HG02852 (cell line): ENCODE measurements at regions not wholly inside any gene's neighbourhood (a gene's known extent, or its start where the extent isn't known, plus 50 kb on each side); places are given as distances from the start of the nearest gene placed in this dataset.

Experiments used
- ATAC-seq: cut with Tn5 transposase; IDR thresholded peaks from one replicate; pipeline ENCODE4 v1.9.1; 2021; ENCODE audit warnings: mild to moderate bottlenecking, moderate library complexity; ENCODE audit not compliant: unreplicated experiment

DNA sequence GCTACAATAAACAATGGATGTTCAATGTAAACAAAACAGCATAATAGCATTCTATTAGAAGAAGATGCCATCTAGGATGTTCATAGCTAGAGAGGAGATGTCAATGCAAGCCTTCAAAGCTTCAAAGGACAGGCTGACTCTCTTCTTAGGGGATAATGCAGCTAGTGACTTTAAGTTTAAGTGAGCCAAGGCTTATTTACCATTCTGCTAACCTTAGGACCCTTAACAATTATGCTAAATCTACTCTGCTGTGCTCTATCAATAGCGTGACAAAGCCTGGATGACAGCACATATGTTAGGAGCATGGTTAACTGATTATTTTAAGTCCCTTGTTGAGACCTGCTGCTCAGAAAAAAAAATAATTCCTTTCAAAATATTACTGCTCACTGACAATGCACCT is 106.0 kb upstream of the SSTR1 start:
- no peak for ATAC-seq

DNA sequence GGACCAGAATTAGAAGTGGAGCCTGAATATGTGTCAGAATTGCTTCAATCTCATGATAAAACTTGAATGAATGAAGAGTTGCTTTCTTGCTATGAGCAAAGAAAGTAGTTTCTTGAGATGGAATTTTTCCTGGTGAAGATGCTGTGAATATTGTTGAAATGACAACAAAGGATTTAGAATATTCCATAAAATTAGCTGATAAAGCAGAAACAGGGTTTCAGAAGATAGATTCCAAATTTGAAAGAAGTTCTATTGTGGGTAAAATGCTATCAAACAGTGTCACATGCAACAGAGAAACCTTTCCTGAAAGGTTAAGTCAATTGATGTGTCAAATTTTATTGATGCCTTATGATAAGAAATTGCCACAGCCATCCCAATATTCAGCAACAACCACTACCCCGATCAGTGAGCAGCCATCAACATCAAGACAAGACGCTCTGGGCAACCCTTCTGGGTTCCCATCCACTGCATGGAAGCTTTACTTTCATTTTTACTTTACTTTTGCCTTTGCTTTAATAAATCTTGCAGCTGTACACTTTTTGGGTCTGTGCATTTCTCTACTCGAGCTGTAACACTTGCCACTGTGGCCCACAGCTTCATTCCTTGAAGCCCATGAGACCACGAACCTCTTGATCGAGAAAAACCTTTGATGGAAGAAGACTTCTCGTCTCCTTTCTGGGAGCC is 104.0 kb upstream of the SSTR1 start:
- no peak for ATAC-seq

GRCh38 chr14:38105106-38105702 is 102.5 kb upstream of the SSTR1 start:
- no peak for ATAC-seq

DNA sequence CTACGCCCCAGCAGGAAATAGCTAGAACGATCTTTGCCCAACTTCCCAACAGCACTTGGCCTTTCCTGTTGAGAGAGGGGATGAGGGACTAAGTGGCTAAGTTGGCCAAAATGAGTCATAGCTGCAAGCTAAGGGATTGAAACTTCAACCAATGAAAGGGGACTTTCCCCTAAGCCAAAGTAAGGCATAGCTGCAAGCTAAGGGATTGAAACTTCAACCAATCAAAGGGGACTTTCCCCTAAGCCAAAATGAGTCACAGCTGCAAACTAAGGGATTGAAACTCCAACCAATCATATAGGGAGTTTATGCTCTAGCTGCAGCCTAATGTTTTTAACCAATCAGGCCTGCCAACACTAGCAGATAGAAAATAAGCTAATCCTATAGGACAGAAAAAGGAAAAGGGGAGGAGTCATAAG is 100.5 kb upstream of the SSTR1 start:
- ATAC-seq, result peak; percentile 89

GRCh38 chr14:38108681-38109080 is 99.0 kb upstream of the SSTR1 start:
- ATAC-seq, result no peak

DNA sequence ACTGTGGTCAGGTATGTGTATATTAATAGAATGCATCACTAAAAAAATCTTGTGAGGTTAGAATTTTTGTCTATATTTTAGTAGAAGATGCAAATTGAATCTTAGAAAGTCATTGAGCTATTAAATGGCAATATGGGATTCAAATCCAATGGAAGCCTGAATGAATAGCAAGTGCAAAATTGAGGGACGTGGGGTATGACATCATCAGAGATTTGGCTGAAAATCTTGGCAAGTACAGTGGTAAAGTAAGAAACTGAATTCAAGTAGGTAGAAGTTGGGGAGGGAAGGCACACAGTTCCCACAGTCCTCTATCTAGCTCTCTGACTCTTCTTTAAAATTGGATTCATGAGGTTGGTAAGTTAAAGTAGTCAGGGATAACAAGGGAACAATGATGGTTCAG is 97.4 kb upstream of the SSTR1 start:
- ATAC-seq, result no peak

GRCh38 chr14:38111046-38111445 is 96.7 kb upstream of the SSTR1 start:
- no peak for ATAC-seq

DNA sequence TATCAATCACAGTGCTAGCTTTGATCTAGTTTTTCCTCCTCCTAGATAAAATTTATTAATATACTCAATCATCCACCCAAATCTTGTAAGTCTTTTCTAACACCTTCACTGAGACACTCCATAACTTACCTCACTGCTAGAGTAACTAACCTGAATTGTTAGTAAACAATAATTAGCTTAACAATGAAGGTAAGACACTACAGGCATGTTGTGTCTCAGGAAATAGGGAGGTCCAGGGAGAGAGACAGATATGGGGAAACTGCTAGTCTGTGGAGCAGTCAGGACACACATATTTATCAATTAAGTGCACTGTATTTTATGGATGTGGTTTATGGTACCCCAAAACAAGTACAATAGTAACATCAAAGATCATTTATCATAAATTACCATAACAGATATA is 94.2 kb upstream of the SSTR1 start:
- ATAC-seq, result no peak

GRCh38 chr14:38116895-38117294 is 90.8 kb upstream of the SSTR1 start:
- ATAC-seq, result no peak

DNA sequence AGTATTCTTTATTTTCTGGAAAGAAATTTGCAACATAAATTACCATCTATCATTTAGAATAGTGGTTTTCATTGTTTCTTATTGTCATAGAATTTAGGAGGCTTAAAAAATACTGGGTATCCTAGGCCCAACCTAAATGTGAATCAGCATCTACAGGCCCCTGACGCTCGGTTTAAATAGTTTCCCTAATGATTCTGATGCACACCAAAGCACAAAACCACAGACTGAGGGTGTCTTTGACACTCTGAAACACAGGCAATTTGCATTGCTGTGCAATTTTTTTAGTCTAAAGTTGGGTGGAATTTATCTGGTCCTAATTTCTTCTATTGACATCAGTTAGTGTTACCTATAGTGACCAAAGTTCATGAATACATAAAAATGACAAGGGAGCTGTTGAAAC is 87.6 kb upstream of the SSTR1 start:
- no peak for ATAC-seq

- no peak for ATAC-seq
Measured at GRCh38 chr14:38121320-38122020, 86.2 kb upstream of the SSTR1 start.

DNA sequence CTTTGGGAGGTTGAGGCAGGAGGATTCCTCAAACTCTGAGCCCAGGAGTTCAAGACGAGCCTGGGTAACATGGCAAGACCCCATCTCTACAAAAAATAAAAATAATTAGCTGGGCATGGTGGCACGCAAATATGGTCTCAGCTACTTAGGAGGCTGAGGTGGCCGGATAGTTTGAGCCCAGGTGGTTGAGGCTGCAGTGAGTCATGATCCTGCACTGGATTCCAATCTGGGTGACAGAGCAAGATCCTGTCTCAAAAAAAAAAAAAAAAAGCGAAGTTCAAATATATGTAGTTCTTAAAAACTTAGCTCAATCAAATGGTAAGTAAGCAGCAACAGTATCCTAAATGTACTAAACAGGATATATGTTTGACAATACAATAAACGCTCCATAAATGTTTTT is 85.5 kb upstream of the SSTR1 start:
- ATAC-seq, result no peak

- no peak for ATAC-seq
Measured at GRCh38 chr14:38124506-38124905, 83.2 kb upstream of the SSTR1 start.

DNA sequence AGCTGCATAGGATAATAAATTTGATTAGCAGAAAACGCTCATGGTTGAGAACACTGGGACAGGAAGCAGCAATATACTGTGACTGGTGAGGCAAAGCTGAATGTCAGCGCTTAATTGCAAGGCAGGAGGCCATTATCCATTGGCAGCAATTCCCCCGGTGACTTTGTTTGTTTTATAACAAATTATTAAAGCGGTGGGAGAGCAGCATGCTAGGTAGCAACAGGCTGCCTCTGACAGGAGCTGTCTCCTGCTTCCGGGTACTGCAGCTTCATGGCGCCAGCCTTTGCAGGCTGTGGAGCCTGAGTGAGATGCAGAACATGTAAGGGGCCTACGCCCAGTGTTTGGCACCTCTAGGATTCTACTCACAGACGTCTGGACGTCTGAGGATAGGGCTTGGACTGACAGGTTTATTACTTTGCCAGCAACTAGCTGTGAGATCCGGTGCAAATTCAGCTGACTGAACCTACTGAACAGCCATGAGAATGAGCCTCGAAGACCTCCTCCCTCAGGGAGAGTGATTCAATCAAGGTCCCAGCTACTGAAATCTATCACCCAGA is 82.1 kb upstream of the SSTR1 start:
- ATAC-seq, result no peak

GRCh38 chr14:38127356-38127755 is 80.3 kb upstream of the SSTR1 start:
- ATAC-seq, result no peak

DNA sequence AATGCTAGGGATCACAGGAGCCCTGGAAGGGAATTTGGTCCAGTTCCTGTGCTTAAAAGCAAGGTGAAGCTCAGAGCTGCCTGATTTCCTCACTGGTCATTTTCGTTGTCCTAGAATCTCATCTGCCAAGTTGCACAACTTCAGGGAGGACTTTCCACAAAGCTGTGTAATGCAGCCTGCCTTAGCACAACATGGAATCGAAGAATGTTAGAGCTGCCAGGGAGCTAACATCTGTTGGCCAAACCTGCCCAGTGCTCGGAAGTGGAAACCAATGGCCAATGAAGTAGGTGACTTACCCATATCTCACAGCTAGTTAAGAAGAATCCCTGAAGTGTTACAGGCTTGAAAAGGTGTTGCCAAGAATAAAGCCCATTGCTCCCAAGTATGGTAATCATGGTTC is 79.9 kb upstream of the SSTR1 start:
- no peak for ATAC-seq

DNA sequence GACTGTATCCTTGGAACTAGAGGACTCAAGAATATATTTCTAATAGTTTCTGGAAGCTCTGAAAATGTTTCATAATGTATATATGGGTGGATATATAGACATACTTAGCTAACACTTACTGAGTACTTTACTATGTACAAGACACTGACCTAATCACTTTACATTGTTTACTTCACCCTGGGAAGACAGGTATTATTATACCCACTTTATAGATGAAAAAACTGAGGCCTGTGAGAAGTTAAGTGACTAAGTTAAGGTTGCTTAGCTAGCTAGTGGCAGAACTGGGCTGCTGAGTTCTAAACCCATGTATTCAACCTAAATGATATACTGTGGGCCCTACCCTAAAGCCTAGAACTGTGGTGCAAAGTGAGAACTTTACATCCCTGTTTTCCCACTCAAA is 79.1 kb upstream of the SSTR1 start:
- ATAC-seq, result no peak

DNA sequence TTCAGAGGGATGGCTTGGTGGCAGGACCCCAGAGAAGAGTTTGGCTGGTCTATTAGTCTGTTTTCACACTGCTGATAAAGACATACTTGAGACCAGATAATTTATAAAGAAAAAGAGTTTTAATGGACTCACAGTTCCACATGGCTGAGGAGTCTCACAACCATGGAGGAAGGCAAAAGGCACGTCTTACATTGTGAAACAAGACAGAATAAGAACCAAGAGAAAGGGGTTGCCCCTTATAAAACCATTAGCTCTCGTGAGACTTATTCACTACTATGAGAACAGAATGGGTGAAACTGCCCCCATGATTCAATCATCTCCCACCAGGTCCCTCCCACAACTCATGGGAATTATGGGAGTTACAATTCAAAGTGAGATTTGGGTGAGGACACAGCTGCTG is 78.5 kb upstream of the SSTR1 start:
- no peak for ATAC-seq

- ATAC-seq, result no peak
Measured at GRCh38 chr14:38129705-38130104, 78.0 kb upstream of the SSTR1 start.

- no peak for ATAC-seq
Measured at GRCh38 chr14:38134416-38135030, 73.2 kb upstream of the SSTR1 start.

DNA sequence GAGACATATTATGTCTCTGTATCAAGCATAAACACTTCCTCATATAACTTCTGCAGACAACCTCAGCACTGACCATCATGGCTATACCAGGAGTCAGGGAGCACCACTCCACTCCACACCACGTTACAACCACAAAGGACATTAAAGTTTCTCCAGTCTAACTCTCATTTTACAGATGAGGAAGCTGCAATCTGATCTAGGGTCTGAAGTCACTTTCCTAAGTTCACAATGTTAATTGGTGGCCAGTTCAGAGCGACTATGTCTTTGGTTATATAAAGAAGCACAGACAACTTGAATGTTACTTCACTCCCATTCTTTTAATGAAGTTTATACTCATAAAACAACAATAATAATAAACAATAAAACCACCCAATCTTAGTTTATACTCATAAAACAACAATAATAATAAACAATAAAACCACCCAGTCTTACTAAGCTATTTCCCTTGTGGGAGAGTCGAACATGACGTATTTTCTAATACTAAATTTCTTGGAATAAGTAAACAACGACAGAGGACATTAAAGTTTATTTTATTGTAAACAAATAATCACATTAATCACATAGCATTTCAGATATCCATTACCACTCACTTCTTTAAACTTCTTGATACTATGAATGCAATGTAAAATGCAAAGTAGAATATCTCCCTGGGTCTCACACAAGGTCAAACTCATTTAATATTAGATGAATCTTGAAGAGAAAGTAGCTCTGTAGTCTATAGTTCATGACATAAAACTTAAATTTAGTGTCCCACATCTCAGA is 72.4 kb upstream of the SSTR1 start:
- no peak for ATAC-seq
